Retina (tissue), 1 donor: ENCODE measurements at regions not wholly inside any gene's neighbourhood (a gene's known extent, or its start where the extent isn't known, plus 50 kb on each side); places are given as distances from the start of the nearest gene placed in this dataset.

ENCODE experiments used
- DNase-seq: peaks from one replicate; pipeline ENCODE4 v3.0.0-alpha.2; 2016

- DNase-seq, result peak; percentile 68
These were observed 171.0 kb downstream of the KATNIP start for GRCh38 chr16:27720731-27721530.

- no peak for DNase-seq
These were observed 171.7 kb downstream of the KATNIP start for GRCh38 chr16:27721531-27722181.

GRCh38 chr16:27722207-27722606 is 172.3 kb downstream of the KATNIP start:
- DNase-seq, result no peak

GRCh38 chr16:27722892-27723450 is 173.0 kb downstream of the KATNIP start:
- DNase-seq, result no peak

- DNase-seq, result no peak
These were observed 174.0 kb downstream of the KATNIP start for GRCh38 chr16:27723711-27724481.

- DNase-seq, result no peak
These were observed 174.7 kb downstream of the KATNIP start for GRCh38 chr16:27724482-27725235.

- no peak for DNase-seq
These were observed 175.5 kb downstream of the KATNIP start for GRCh38 chr16:27725236-27726000.

GRCh38 chr16:27726621-27727261 is 176.8 kb downstream of the KATNIP start:
- DNase-seq, result no peak

GRCh38 chr16:27727941-27728340 is 178.0 kb downstream of the KATNIP start:
- no peak for DNase-seq

GRCh38 chr16:27728691-27729090 is 178.7 kb downstream of the KATNIP start:
- DNase-seq, result no peak

- no peak for DNase-seq
These were observed 179.8 kb downstream of the KATNIP start for GRCh38 chr16:27729516-27730304.

GRCh38 chr16:27730661-27731210 is 180.8 kb downstream of the KATNIP start:
- DNase-seq, result no peak

- DNase-seq, result no peak
These were observed 185.1 kb downstream of the KATNIP start for GRCh38 chr16:27735031-27735430.

GRCh38 chr16:27736431-27736830 is 186.5 kb downstream of the KATNIP start:
- DNase-seq, result no peak

GRCh38 chr16:27737513-27737912 is 187.6 kb downstream of the KATNIP start:
- DNase-seq, result no peak
